Chondrocyte (in vitro differentiated cells): ENCODE measurements at regions not wholly inside any gene's neighbourhood (a gene's known extent, or its start where the extent isn't known, plus 50 kb on each side); places are given as distances from the start of the nearest gene placed in this dataset.

ENCODE experiments used
- DNase-seq: peaks from one replicate; pipeline ENCODE4 v3.0.0; 2021; ENCODE audit warnings: mixed read lengths, low spot score
- H3K27ac Mint-ChIP-seq: one replicate; pipeline ENCODE4 v1.8.0; 2021; ENCODE audit warnings: mild to moderate bottlenecking, moderate library complexity, mixed read lengths; ENCODE audit not compliant: unreplicated experiment
- H3K27me3 Mint-ChIP-seq: 2 replicates; pipeline ENCODE4 v1.8.0; 2021; ENCODE audit warnings: low read depth, mixed read lengths
- H3K36me3 Mint-ChIP-seq: 2 replicates; pipeline ENCODE4 v1.8.0; 2021; ENCODE audit warnings: low read depth, mixed read lengths
- H3K4me1 Mint-ChIP-seq: 2 replicates; pipeline ENCODE4 v1.8.0; 2021; ENCODE audit warnings: low read depth, mild to moderate bottlenecking, mixed read lengths
- H3K4me3 Mint-ChIP-seq: one replicate; pipeline ENCODE4 v1.8.0; 2021; ENCODE audit warnings: mild to moderate bottlenecking, moderate library complexity, mixed read lengths; ENCODE audit not compliant: unreplicated experiment
- H3K9me3 Mint-ChIP-seq: 2 replicates; pipeline ENCODE4 v1.8.0; 2021; ENCODE audit warnings: low read depth, mixed read lengths
- CTCF ChIP-seq: fragments of 200-600 bp; sonication (generic); IDR thresholded peaks from 2 replicates; pipeline ENCODE4 v1.5.0; 2021; ENCODE audit warnings: antibody characterized with exemption, mild to moderate bottlenecking, moderate library complexity

- TF ChIP-seq CTCF = no peak
- peaks cover 19% of the 10 kb centered on the region for H3K36me3 Mint-ChIP-seq
- H3K9me3 Mint-ChIP-seq = peaks cover 4% of the 10 kb centered on the region
- no peak overlapping the region for H3K27ac Mint-ChIP-seq
- H3K4me1 Mint-ChIP-seq = no peaks in the 10 kb centered on the region
- no peaks in the 10 kb centered on the region for H3K27me3 Mint-ChIP-seq
- no peak overlapping the region for H3K4me3 Mint-ChIP-seq
- DNase-seq = no peak
These were observed 346.5 kb downstream of the TYW1 start for GRCh38 chr7:67343114-67343513.

GRCh38 chr7:67343572-67343971 lies 346.9 kb downstream of the TYW1 start:
- no peaks in the 10 kb centered on the region for H3K4me1 Mint-ChIP-seq
- peaks cover 4% of the 10 kb centered on the region for H3K9me3 Mint-ChIP-seq
- H3K36me3 Mint-ChIP-seq = peaks cover 19% of the 10 kb centered on the region
- no peak overlapping the region for H3K27ac Mint-ChIP-seq
- H3K4me3 Mint-ChIP-seq = no peak overlapping the region
- H3K27me3 Mint-ChIP-seq = no peaks in the 10 kb centered on the region
- no peak for TF ChIP-seq CTCF
- no peak for DNase-seq

DNA sequence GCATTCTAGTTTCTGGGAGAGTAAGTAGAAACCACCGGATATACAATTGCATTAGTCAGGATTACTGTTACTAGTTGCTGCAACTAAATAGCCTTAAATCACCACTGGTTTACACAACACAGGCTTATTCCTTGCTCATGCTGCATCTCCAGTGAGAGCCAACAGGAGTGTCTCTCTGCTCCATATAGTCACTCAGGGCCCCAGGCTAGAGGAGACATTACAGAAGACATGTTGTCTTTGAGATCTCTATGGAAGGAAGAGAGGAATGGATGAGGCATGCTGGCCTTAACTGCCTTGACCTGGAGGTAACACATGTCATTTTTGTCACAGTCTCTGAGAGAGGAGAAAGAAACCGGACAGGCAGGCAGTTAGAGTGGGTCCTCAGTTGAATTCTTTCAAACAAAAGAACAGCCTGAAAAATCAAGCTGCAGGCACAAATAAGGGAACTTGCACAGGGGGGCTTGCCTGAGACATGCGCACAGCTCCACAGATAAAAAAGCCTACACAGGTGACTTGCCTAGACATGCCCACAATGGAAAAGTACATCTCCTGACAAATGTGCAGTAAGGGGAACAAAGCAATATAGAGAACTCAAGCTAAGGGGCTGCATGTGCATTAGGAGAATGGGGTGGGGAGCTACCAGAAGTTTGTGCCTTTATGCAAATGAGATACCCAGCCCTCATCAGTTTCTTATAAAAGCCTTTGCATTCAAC lies 348.0 kb downstream of the TYW1 start:
- no peak for DNase-seq
- TF ChIP-seq CTCF = no peak

DNA sequence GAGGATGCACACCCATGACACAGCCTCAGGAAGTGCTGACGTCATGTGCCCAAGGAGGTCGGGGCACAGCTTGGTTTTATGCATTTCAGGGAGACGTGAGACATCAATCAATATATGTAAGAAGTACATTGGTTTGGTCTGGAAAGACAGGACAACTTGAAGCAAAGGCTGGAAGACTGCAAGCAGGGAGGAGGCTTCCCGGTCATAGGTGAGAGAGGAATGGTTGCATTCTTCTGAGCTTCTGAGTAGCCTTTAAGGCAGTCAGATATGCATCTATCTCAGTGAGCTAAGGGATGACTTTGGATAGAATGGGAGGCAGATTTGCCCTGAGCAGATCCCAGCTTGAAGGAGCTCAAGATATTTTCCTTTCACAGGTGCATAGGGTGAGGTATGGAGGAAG lies 349.5 kb downstream of the TYW1 start:
- DNase-seq = no peak
- Mint-ChIP-seq H3K36me3 (peaks cover 12% of the 10 kb centered on the region), H3K27ac (no peak overlapping the region), H3K4me1 (no peaks in the 10 kb centered on the region), H3K4me3 (no peak overlapping the region), H3K9me3 (peaks cover 4% of the 10 kb centered on the region), H3K27me3 (no peaks in the 10 kb centered on the region)
- no peak for TF ChIP-seq CTCF

More for the DNA sequence above, 348.0 kb downstream of the TYW1 start:
- Mint-ChIP-seq H3K27me3 (no peaks in the 10 kb centered on the region), H3K9me3 (peaks cover 4% of the 10 kb centered on the region), H3K4me1 (no peaks in the 10 kb centered on the region), H3K27ac (no peak overlapping the region), H3K36me3 (peaks cover 17% of the 10 kb centered on the region), H3K4me3 (no peak overlapping the region)

- Mint-ChIP-seq H3K9me3 (peaks cover 4% of the 10 kb centered on the region), H3K27ac (no peak overlapping the region), H3K36me3 (peaks cover 7% of the 10 kb centered on the region), H3K4me3 (no peak overlapping the region), H3K4me1 (no peaks in the 10 kb centered on the region), H3K27me3 (no peaks in the 10 kb centered on the region)
- DNase-seq = no peak
- no peak for TF ChIP-seq CTCF
These were observed 350.2 kb downstream of the TYW1 start for GRCh38 chr7:67346876-67347275.
